B cell (primary cell): ENCODE measurements at regions not wholly inside any gene's neighbourhood (a gene's known extent, or its start where the extent isn't known, plus 50 kb on each side); places are given as distances from the start of the nearest gene placed in this dataset.

Experiments used
- ATAC-seq: fragments of 200-7000 bp; cut with Tn5 transposase; one replicate; pipeline ENCODE4 v1.10.0; 2021; ENCODE audit warnings: low read depth, mild to moderate bottlenecking, moderate number of reproducible peaks, moderate library complexity
- CTCF ChIA-PET: fragments of 350-600 bp; sonication (Branson Sonifier 250); formaldehyde crosslinking; loops from one replicate; lab custom pipeline; 2021; ENCODE audit warnings: antibody characterized with exemption, inconsistent platforms; lab: Charles Lee
- POLR2A ChIA-PET: fragments of 350-600 bp; sonication (Branson Sonifier 250); formaldehyde crosslinking; loops from one replicate; lab custom pipeline; 2021; ENCODE audit warnings: antibody characterized with exemption; lab: Charles Lee
- DNase-seq: peaks from one replicate; pipeline ENCODE4 v3.0.0; 2013
- H2AFZ ChIP-seq: 2 replicates; pipeline ENCODE4 v1.6.1; 2012; ENCODE audit warnings: mild to moderate bottlenecking, low read depth, low read length; ENCODE audit not compliant: insufficient read depth, poor library complexity, severe bottlenecking
- H3K27ac ChIP-seq, 2 donors: 1 replicate in 1 of 2; 2 replicates in 1 of 2; pipeline ENCODE4 v1.5.1; 2012 to 2013; ENCODE audit warnings: low read length in 2 of 2, mild to moderate bottlenecking in 2 of 2, moderate library complexity in 1 of 2
- H3K27me3 ChIP-seq, 4 experiments: fragments of 200-600 bp in 1 of 4; sonication (generic) in 1 of 4; replicated peaks in 1 of 4; 1 replicate in 2 of 4; 2 replicates in 2 of 4; pipeline versions ENCODE4 v1.6.1 to v1.7.0; 2013 to 2016; ENCODE audit warnings: low read length in 3 of 4, mild to moderate bottlenecking in 2 of 4, mixed read lengths in 1 of 4, moderate library complexity in 1 of 4; ENCODE audit not compliant: insufficient read depth in 4 of 4, control insufficient read depth in 3 of 4; ENCODE audit errors: control extremely low read depth in 1 of 4
- H3K36me3 ChIP-seq, 2 experiments: replicated peaks in 1 of 2; 1 replicate in 1 of 2; 2 replicates in 1 of 2; pipeline versions ENCODE4 v1.6.1 to v1.7.1; 2013; ENCODE audit warnings: low read length in 1 of 2; ENCODE audit not compliant: insufficient read depth in 2 of 2, control insufficient read depth in 1 of 2; ENCODE audit errors: control extremely low read depth in 1 of 2, extremely low read depth in 1 of 2
- H3K4me1 ChIP-seq, 2 donors: fragments of 200-600 bp in 1 of 2; sonication (generic) in 1 of 2; 1 replicate in 1 of 2; 2 replicates in 1 of 2; pipeline versions ENCODE4 v1.5.1 to v1.6.1; 2013 to 2017; ENCODE audit warnings: low read length in 2 of 2; ENCODE audit not compliant: control insufficient read depth in 2 of 2, insufficient read depth in 2 of 2
- H3K4me2 ChIP-seq: replicated peaks from 2 replicates; pipeline ENCODE3; 2012; ENCODE audit warnings: mild to moderate bottlenecking, low read depth, low read length; ENCODE audit not compliant: poor library complexity, severe bottlenecking
- H3K4me3 ChIP-seq, 5 experiments: fragments of 200-600 bp in 1 of 5; sonication (generic) in 1 of 5; 1 replicate in 3 of 5; 2 replicates in 2 of 5; pipeline versions ENCODE4 v1.5.1 to v1.7.0; 2011 to 2016; ENCODE audit warnings: low read length in 4 of 5, mild to moderate bottlenecking in 4 of 5, low read depth in 2 of 5, control low read depth in 1 of 5, moderate library complexity in 1 of 5; ENCODE audit not compliant: insufficient read depth in 1 of 5; ENCODE audit errors: control extremely low read depth in 1 of 5, extremely low read depth in 1 of 5
- H3K79me2 ChIP-seq: fragments of 200-600 bp; sonication (generic); one replicate; pipeline ENCODE4 v1.6.0; 2016; ENCODE audit warnings: low read length; ENCODE audit not compliant: control insufficient read depth, insufficient read depth
- H3K9ac ChIP-seq: fragments of 200-600 bp; sonication (generic); 2 replicates; pipeline ENCODE4 v1.6.1; 2017; ENCODE audit warnings: mild to moderate bottlenecking, low read length, moderate library complexity
- H3K9me3 ChIP-seq, 3 donors: one replicate each; pipeline versions ENCODE4 v1.6.1 to v1.7.1; 2013; ENCODE audit warnings: low read length in 2 of 3; ENCODE audit not compliant: control insufficient read depth in 2 of 3, insufficient read depth in 1 of 3; ENCODE audit errors: control extremely low read depth in 1 of 3
- H4K20me1 ChIP-seq: 2 replicates; pipeline ENCODE4 v1.6.0; 2012; ENCODE audit warnings: mild to moderate bottlenecking, low read length; ENCODE audit not compliant: insufficient read depth, control insufficient read depth, poor library complexity, severe bottlenecking
- H3K27ac Mint-ChIP-seq: one replicate; pipeline ENCODE4 v1.8.0; 2021; ENCODE audit warnings: mixed read lengths
- H3K27me3 Mint-ChIP-seq: one replicate; pipeline ENCODE4 v1.8.0; 2021; ENCODE audit warnings: mixed read lengths
- H3K4me1 Mint-ChIP-seq: one replicate; pipeline ENCODE4 v1.8.0; 2021; ENCODE audit warnings: mixed read lengths
- H3K4me3 Mint-ChIP-seq: one replicate; pipeline ENCODE4 v1.8.0; 2021; ENCODE audit warnings: mixed read lengths
- H3K9me3 Mint-ChIP-seq: one replicate; pipeline ENCODE4 v1.8.0; 2022; ENCODE audit warnings: mixed read lengths; ENCODE audit not compliant: insufficient read depth
- CTCF ChIP-seq: fragments of 200-600 bp; IDR thresholded peaks from one replicate; pipeline ENCODE4 v1.8.0; 2022; ENCODE audit warnings: antibody characterized with exemption, mild to moderate bottlenecking
- EZH2 ChIP-seq: IDR thresholded peaks from 2 replicates; pipeline ENCODE4 v1.6.1; 2012; ENCODE audit warnings: borderline replicate concordance, low read depth, mild to moderate bottlenecking, moderate library complexity, low read length; ENCODE audit not compliant: insufficient read depth, poor library complexity, severe bottlenecking
- WGBS: methylation state at CpG from one replicate; pipeline ENCODE4 v1.1.5; 2013; ENCODE audit warnings: missing lambda C conversion rate; ENCODE audit not compliant: insufficient coverage; 5-methylcytosine and 5-hydroxymethylcytosine counted together
- intact Hi-C: fragments of 100-400 bp; cut with micrococcal nuclease; formaldehyde crosslinking; loops from one replicate; pipeline ENCODE4 v1.10.0; 2022

- H3K27me3 ChIP-seq = no peaks in the 10 kb centered on the region
- no peak overlapping the region for H3K9ac ChIP-seq
- Mint-ChIP-seq H3K4me3 (no peak overlapping the region), H3K4me1 (no peaks in the 10 kb centered on the region), H3K27ac (no peak overlapping the region), H3K27me3 (peaks cover 3% of the 10 kb centered on the region), H3K9me3 (no peaks in the 10 kb centered on the region)
- POLR2A ChIA-PET = no interaction called here
- no peak overlapping the region for H3K27ac ChIP-seq
- no peak for DNase-seq
- H3K79me2 ChIP-seq = no peaks in the 10 kb centered on the region
- no peak for TF ChIP-seq CTCF
- no peak for TF ChIP-seq EZH2
- H3K4me2 ChIP-seq = no peak overlapping the region
- no peaks in the 10 kb centered on the region for H4K20me1 ChIP-seq
- H3K9me3 ChIP-seq = no peaks in the 10 kb centered on the region
- H2AFZ ChIP-seq = no peak overlapping the region
- H3K36me3 ChIP-seq = no peaks in the 10 kb centered on the region
- intact Hi-C loops = no loop called here
- no peaks in the 10 kb centered on the region for H3K4me1 ChIP-seq
- WGBS = no CpG with 5 or more reads among the region's 1 CpG
- CTCF ChIA-PET = interaction anchor here (0.8 to 1.6 kb wide), 2 partner anchors 12 to 575 kb away, joined by 4 read pairs; no protein-coding TSS in a partner anchor
- no peak for ATAC-seq
- no peak overlapping the region for H3K4me3 ChIP-seq
Measured at GRCh38 chr3:157858821-157859220, 247.4 kb downstream of the SHOX2 start.

- POLR2A ChIA-PET = no interaction called here
- Histone ChIP-seq H3K4me3 (no peak overlapping the region), H3K9ac (no peak overlapping the region), H3K27me3 (no peaks in the 10 kb centered on the region), H3K36me3 (no peaks in the 10 kb centered on the region), H3K4me2 (no peak overlapping the region), H3K27ac (no peak overlapping the region), H4K20me1 (no peaks in the 10 kb centered on the region), H2AFZ (no peak overlapping the region), H3K79me2 (no peaks in the 10 kb centered on the region), H3K4me1 (no peaks in the 10 kb centered on the region), H3K9me3 (no peaks in the 10 kb centered on the region)
- DNase-seq (no peak), ATAC-seq (no peak)
- Mint-ChIP-seq H3K27me3 (peaks cover 3% of the 10 kb centered on the region), H3K4me3 (no peak overlapping the region), H3K27ac (no peak overlapping the region), H3K4me1 (no peaks in the 10 kb centered on the region), H3K9me3 (no peaks in the 10 kb centered on the region)
- intact Hi-C loops = no loop called here
- CTCF ChIA-PET = no interaction called here
- WGBS = no CpG with 5 or more reads among the region's 5 CpGs
- TF ChIP-seq CTCF = no peak
- TF ChIP-seq EZH2 = no peak
Measured at GRCh38 chr3:157857440-157857839, 248.8 kb downstream of the SHOX2 start.
